Osteoblast (primary cell): ENCODE measurements at regions not wholly inside any gene's neighbourhood (a gene's known extent, or its start where the extent isn't known, plus 50 kb on each side); places are given as distances from the start of the nearest gene placed in this dataset.

ENCODE experiments used
- DNase-seq: peaks from one replicate; pipeline ENCODE4 v3.0.0; 2011; ENCODE audit warnings: low spot score, mixed read lengths; ENCODE audit not compliant: insufficient read length; ENCODE audit errors: missing footprints
- H2AFZ ChIP-seq: 2 replicates; pipeline ENCODE4 v1.6.0; 2011; ENCODE audit warnings: mild to moderate bottlenecking, low read length
- H3K27ac ChIP-seq: 2 replicates; pipeline ENCODE4 v1.5.1; 2011; ENCODE audit warnings: mild to moderate bottlenecking, low read depth, low read length, moderate library complexity
- H3K27me3 ChIP-seq: 2 replicates; pipeline ENCODE4 v1.6.0; 2012; ENCODE audit warnings: mild to moderate bottlenecking, control low read depth, inconsistent platforms, low read length, moderate library complexity; ENCODE audit not compliant: insufficient read depth
- H3K36me3 ChIP-seq: 2 replicates; pipeline ENCODE4 v1.5.1; 2011; ENCODE audit warnings: mild to moderate bottlenecking, low read length, control low read depth, moderate library complexity; ENCODE audit not compliant: insufficient read depth
- H3K4me1 ChIP-seq: 2 replicates; pipeline ENCODE4 v1.5.1; 2011; ENCODE audit warnings: mild to moderate bottlenecking, low read length, control low read depth, moderate library complexity; ENCODE audit not compliant: insufficient read depth
- H3K4me2 ChIP-seq: 2 replicates; pipeline ENCODE4 v1.6.0; 2011; ENCODE audit warnings: mild to moderate bottlenecking, low read length; ENCODE audit not compliant: insufficient read depth
- H3K4me3 ChIP-seq: fragments of 200-600 bp; sonication (generic); 3 replicates; pipeline ENCODE4 v1.5.1; 2012; ENCODE audit warnings: mild to moderate bottlenecking, low read length, inconsistent platforms; ENCODE audit not compliant: insufficient read depth
- H3K79me2 ChIP-seq: 2 replicates; pipeline ENCODE4 v1.6.0; 2012; ENCODE audit warnings: mild to moderate bottlenecking, low read length, control low read depth, inconsistent platforms; ENCODE audit not compliant: insufficient read depth
- H3K9me3 ChIP-seq: 2 replicates; pipeline ENCODE4 v1.5.1; 2011; ENCODE audit warnings: low read depth, low read length, control low read depth
- H4K20me1 ChIP-seq: 2 replicates; pipeline ENCODE4 v1.6.0; 2012; ENCODE audit warnings: mild to moderate bottlenecking, low read length, control low read depth; ENCODE audit not compliant: insufficient read depth
- TF ChIP-seq, protein P1 (sequence below): IDR thresholded peaks from 2 replicates; pipeline ENCODE4 v1.5.1; 2011; ENCODE audit warnings: mild to moderate bottlenecking, low read depth, low read length, moderate library complexity; ENCODE audit errors: extremely low read depth

DNA sequence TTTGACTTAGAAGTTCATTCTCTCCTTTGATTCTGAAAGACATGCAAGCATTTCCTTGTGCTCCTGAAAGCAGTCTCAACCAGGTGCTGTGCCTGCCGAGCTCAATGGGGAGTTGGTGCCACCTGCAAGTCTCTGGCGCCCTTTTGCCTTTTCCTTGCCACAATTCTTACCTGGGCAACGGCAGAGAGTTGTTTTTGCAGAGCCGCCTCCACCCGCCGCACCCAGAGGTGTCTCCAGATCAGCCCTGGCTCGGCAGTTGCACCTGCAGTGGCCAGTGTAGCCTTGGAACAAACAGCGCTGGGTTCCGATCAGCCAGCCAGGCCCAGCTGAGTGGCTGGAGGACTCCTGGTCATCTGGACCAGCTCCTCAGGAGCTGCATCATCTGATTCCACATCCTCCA lies 262.9 kb downstream of the IRX2 start:
- no peak overlapping the region for H2AFZ ChIP-seq

DNA sequence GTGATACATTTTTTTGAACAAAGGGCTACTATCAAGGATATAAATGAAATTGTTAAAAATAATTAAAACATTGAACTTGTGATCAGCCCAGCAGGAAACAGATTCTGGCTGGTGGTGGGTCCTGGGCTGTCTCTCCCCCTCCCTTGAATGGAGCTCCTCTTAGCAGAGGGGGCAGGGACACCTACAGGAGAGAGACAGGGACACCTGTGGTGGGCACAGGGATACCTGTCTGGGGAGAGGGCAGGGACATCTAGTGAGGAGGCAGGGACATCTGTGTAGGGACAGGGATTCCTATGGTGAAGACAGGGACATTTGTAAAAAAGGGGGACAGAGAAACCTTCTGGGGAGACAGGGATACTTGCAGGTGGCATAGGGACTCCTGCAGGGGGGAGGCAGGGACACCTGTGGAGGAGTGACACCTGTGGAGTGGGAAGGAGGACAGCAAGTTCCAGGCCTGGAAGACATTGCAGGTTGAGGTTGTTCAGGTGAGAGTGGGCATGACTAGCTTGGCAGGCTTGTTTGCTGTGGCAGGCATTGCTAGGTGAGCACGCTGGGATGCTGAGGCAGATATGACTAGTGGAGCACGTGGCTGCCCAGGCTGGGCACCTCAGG lies 264.2 kb downstream of the IRX2 start:
- DNase-seq = no peak
- peaks cover 2% of the 10 kb centered on the region for H3K9me3 ChIP-seq
- no peak overlapping the region for H3K4me3 ChIP-seq
- no peak overlapping the region for H3K27ac ChIP-seq
- H3K27me3 ChIP-seq = no peaks in the 10 kb centered on the region
- no peaks in the 10 kb centered on the region for H3K4me1 ChIP-seq
- H2AFZ ChIP-seq = no peak overlapping the region
- H3K4me2 ChIP-seq = no peak overlapping the region
- TF ChIP-seq, protein P1, sequence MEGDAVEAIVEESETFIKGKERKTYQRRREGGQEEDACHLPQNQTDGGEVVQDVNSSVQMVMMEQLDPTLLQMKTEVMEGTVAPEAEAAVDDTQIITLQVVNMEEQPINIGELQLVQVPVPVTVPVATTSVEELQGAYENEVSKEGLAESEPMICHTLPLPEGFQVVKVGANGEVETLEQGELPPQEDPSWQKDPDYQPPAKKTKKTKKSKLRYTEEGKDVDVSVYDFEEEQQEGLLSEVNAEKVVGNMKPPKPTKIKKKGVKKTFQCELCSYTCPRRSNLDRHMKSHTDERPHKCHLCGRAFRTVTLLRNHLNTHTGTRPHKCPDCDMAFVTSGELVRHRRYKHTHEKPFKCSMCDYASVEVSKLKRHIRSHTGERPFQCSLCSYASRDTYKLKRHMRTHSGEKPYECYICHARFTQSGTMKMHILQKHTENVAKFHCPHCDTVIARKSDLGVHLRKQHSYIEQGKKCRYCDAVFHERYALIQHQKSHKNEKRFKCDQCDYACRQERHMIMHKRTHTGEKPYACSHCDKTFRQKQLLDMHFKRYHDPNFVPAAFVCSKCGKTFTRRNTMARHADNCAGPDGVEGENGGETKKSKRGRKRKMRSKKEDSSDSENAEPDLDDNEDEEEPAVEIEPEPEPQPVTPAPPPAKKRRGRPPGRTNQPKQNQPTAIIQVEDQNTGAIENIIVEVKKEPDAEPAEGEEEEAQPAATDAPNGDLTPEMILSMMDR = no peak
- H3K36me3 ChIP-seq = no peaks in the 10 kb centered on the region
- no peaks in the 10 kb centered on the region for H4K20me1 ChIP-seq
- no peaks in the 10 kb centered on the region for H3K79me2 ChIP-seq

More for the DNA sequence above, 262.9 kb downstream of the IRX2 start:
- DNase-seq = no peak
- TF ChIP-seq, protein P1 = no peak
- Histone ChIP-seq H3K36me3 (no peaks in the 10 kb centered on the region), H3K4me3 (no peak overlapping the region), H3K4me2 (no peak overlapping the region), H3K79me2 (no peaks in the 10 kb centered on the region), H3K27me3 (no peaks in the 10 kb centered on the region), H3K27ac (no peak overlapping the region), H3K9me3 (peaks cover 8% of the 10 kb centered on the region), H4K20me1 (no peaks in the 10 kb centered on the region), H3K4me1 (no peaks in the 10 kb centered on the region)

DNA sequence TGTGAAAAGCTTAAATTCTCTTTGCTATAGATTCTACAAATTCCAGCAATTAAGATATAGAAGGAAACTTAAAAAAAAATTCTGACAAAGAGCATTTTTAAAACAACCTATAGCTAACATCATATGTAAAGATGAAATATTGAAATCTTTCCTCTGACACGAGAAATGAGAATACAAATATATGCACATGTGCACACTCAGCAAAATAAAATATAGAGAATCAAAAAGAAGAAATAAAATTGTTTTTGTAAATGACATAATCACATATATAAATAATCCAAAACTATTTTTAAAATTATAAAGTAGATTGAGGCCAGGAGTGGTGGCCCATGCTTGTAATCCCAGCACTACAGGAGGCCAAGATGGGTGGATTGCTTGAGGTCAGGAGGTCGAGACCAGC lies 265.1 kb downstream of the IRX2 start:
- no peak overlapping the region for H3K4me2 ChIP-seq
- H3K4me1 ChIP-seq = no peaks in the 10 kb centered on the region
- H3K9me3 ChIP-seq = peaks cover 2% of the 10 kb centered on the region
- H3K27me3 ChIP-seq = no peaks in the 10 kb centered on the region
- no peaks in the 10 kb centered on the region for H3K79me2 ChIP-seq
- no peaks in the 10 kb centered on the region for H3K36me3 ChIP-seq
- TF ChIP-seq, protein P1 = no peak
- no peak for DNase-seq
- no peaks in the 10 kb centered on the region for H4K20me1 ChIP-seq
- H2AFZ ChIP-seq = no peak overlapping the region
- H3K4me3 ChIP-seq = no peak overlapping the region
- H3K27ac ChIP-seq = no peak overlapping the region

DNA sequence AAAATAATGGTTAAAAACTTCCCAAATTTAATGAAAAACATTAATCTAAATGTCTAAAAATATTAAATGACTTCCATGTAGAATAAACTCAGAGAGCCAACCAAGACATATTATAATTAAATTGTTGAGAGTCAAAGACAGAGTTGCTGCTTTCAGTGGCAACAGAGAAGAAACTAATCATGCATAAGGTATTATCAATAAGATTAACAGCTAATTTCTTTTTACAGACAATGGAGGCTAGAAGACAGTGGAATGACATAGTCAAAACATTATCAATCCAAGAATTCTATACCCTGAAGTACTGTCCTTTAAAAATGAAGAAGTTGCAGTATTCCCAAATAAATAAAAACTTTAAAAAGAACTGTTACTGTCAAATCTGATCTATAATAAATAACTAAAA lies 268.7 kb downstream of the IRX2 start:
- no peaks in the 10 kb centered on the region for H3K36me3 ChIP-seq
- no peak overlapping the region for H2AFZ ChIP-seq
- H3K27ac ChIP-seq = no peak overlapping the region
- no peak overlapping the region for H3K4me2 ChIP-seq
- TF ChIP-seq, protein P1 = no peak
- no peaks in the 10 kb centered on the region for H3K4me1 ChIP-seq
- H3K4me3 ChIP-seq = no peak overlapping the region
- H3K79me2 ChIP-seq = no peaks in the 10 kb centered on the region
- no peak for DNase-seq
- no peaks in the 10 kb centered on the region for H3K27me3 ChIP-seq
- H3K9me3 ChIP-seq = peaks cover 2% of the 10 kb centered on the region
- H4K20me1 ChIP-seq = no peaks in the 10 kb centered on the region
